IMR-90 (cell line): ENCODE measurements at regions not wholly inside any gene's neighbourhood (a gene's known extent, or its start where the extent isn't known, plus 50 kb on each side); places are given as distances from the start of the nearest gene placed in this dataset.

Source experiments
- ATAC-seq: fragments of 200-7000 bp; cut with Tn5 transposase; 2 replicates; pipeline ENCODE4 v1.9.1; 2020; ENCODE audit warnings: low read depth, mild to moderate bottlenecking, moderate library complexity
- BruUV-seq: library from RNA; stranded (reverse); fragments of 400-500 nt; replicated peaks from 2 replicates; lab custom pipeline; 2021; lab: Mats Ljungman, UMichigan
- CTCF ChIA-PET: fragments of 300-600 bp; formaldehyde crosslinking; extraction: SDS; loops from one replicate; lab custom pipeline; 2021; ENCODE audit warnings: antibody characterized with exemption; lab: Yijun Ruan, JAX
- POLR2A ChIA-PET: fragments of 300-600 bp; sonication (Branson Sonifier 250); formaldehyde crosslinking; loops from one replicate; lab custom pipeline; 2022; ENCODE audit warnings: antibody characterized with exemption; ENCODE audit not compliant: unreplicated experiment; lab: Charles Lee
- DNase-seq: peaks from one replicate; pipeline ENCODE4 v3.0.0; 2013
- H2AFZ ChIP-seq: replicated peaks from 2 replicates; pipeline ENCODE3; 2013; ENCODE audit warnings: low read length, mild to moderate bottlenecking; ENCODE audit not compliant: poor library complexity
- H2AK5ac ChIP-seq: 2 replicates; pipeline ENCODE4 v1.6.1; 2013; ENCODE audit warnings: low read depth, low read length, inconsistent platforms
- H2AK9ac ChIP-seq: replicated peaks from 2 replicates; pipeline ENCODE3; 2013; ENCODE audit warnings: mild to moderate bottlenecking, low read depth, low read length, moderate library complexity; ENCODE audit not compliant: poor library complexity
- H2BK120ac ChIP-seq: 2 replicates; pipeline ENCODE4 v1.6.1; 2013; ENCODE audit warnings: low read depth, low read length, inconsistent platforms
- H2BK15ac ChIP-seq: 3 replicates; pipeline ENCODE4 v1.6.1; 2013; ENCODE audit warnings: low read depth, low read length, inconsistent platforms
- H2BK20ac ChIP-seq: 2 replicates; pipeline ENCODE4 v1.6.1; 2013; ENCODE audit warnings: low read depth, mild to moderate bottlenecking, inconsistent platforms, low read length, moderate library complexity
- H2BK5ac ChIP-seq: 2 replicates; pipeline ENCODE4 v1.6.1; 2013; ENCODE audit warnings: mild to moderate bottlenecking, low read depth, low read length, inconsistent platforms; ENCODE audit not compliant: poor library complexity, severe bottlenecking
- H3K14ac ChIP-seq: replicated peaks from 2 replicates; pipeline ENCODE4 v1.6.1; 2013; ENCODE audit warnings: low read depth, low read length, inconsistent platforms
- H3K18ac ChIP-seq: 2 replicates; pipeline ENCODE4 v1.6.1; 2013; ENCODE audit warnings: low read depth, low read length, control low read depth
- H3K23ac ChIP-seq: 2 replicates; pipeline ENCODE4 v1.6.1; 2013; ENCODE audit warnings: low read depth, low read length, inconsistent platforms
- H3K27ac ChIP-seq: 2 replicates; pipeline ENCODE4 v1.5.1; 2013; ENCODE audit warnings: mild to moderate bottlenecking, control low read depth, low read length; ENCODE audit not compliant: insufficient read depth
- H3K27me3 ChIP-seq: 2 replicates; pipeline ENCODE4 v1.6.1; 2013; ENCODE audit warnings: low read length; ENCODE audit not compliant: control insufficient read depth, insufficient read depth
- H3K36me3 ChIP-seq: 2 replicates; pipeline ENCODE4 v1.6.1; 2013; ENCODE audit warnings: low read length, mixed read lengths; ENCODE audit not compliant: control insufficient read depth, insufficient read depth
- H3K4ac ChIP-seq: 2 replicates; pipeline ENCODE4 v1.6.1; 2013; ENCODE audit warnings: low read depth, low read length, inconsistent platforms
- H3K4me1 ChIP-seq: 2 replicates; pipeline ENCODE4 v1.6.1; 2013; ENCODE audit warnings: low read length, mixed read lengths; ENCODE audit not compliant: control insufficient read depth, insufficient read depth
- H3K4me2 ChIP-seq: 2 replicates; pipeline ENCODE4 v1.6.1; 2013; ENCODE audit warnings: low read depth, mild to moderate bottlenecking, control low read depth, low read length, moderate library complexity
- H3K4me3 ChIP-seq: 2 replicates; pipeline ENCODE4 v1.5.1; 2013; ENCODE audit warnings: low read depth, mild to moderate bottlenecking, control low read depth, low read length, moderate library complexity; ENCODE audit not compliant: insufficient read depth
- H3K56ac ChIP-seq: 2 replicates; pipeline ENCODE4 v1.6.1; 2013; ENCODE audit warnings: low read length, inconsistent platforms; ENCODE audit not compliant: insufficient read depth; ENCODE audit errors: extremely low read depth
- H3K79me1 ChIP-seq, 2 experiments: 2 replicates each; pipeline ENCODE4 v1.6.1; 2013; ENCODE audit warnings: low read length in 2 of 2, inconsistent platforms in 1 of 2, low read depth in 1 of 2
- H3K9ac ChIP-seq: 2 replicates; pipeline ENCODE4 v1.6.1; 2013; ENCODE audit warnings: low read depth, low read length, control low read depth
- H3K9me1 ChIP-seq: 2 replicates; pipeline ENCODE4 v1.6.1; 2013; ENCODE audit warnings: low read length, inconsistent platforms; ENCODE audit not compliant: insufficient read depth
- H3K9me3 ChIP-seq: 2 replicates; pipeline ENCODE4 v1.6.1; 2013; ENCODE audit warnings: low read length; ENCODE audit not compliant: control insufficient read depth, insufficient read depth
- H4K20me1 ChIP-seq: 2 replicates; pipeline ENCODE4 v1.6.1; 2013; ENCODE audit warnings: low read length, inconsistent platforms; ENCODE audit not compliant: insufficient read depth
- H4K5ac ChIP-seq: 2 replicates; pipeline ENCODE4 v1.6.1; 2013; ENCODE audit warnings: mild to moderate bottlenecking, low read depth, low read length, control low read depth
- H4K8ac ChIP-seq, 2 experiments: 2 replicates each; pipeline ENCODE4 v1.6.1; 2013; ENCODE audit warnings: low read depth in 2 of 2, low read length in 2 of 2, control low read depth in 1 of 2, inconsistent platforms in 1 of 2
- H4K91ac ChIP-seq: 2 replicates; pipeline ENCODE4 v1.6.1; 2013; ENCODE audit warnings: low read depth, low read length, inconsistent platforms; ENCODE audit not compliant: insufficient read depth
- MAZ ChIP-seq: IDR thresholded peaks from 2 replicates; pipeline ENCODE4 v1.6.1; 2012; ENCODE audit warnings: low read depth, mild to moderate bottlenecking, low read length, improper control_type of control experiment, moderate library complexity, borderline replicate concordance
- WGBS, 2 experiments: methylation state at CpG; one replicate each; pipeline versions ENCODE4 v1.1.5 to v1.1.7; 2013; ENCODE audit warnings: missing lambda C conversion rate in 2 of 2; ENCODE audit not compliant: insufficient read length in 1 of 2; ENCODE audit errors: extremely low coverage in 2 of 2; 5-methylcytosine and 5-hydroxymethylcytosine counted together
- dilution Hi-C: fragments of 300-500 bp; cut with HindIII; formaldehyde crosslinking; loops from one replicate; pipeline ENCODE4 v1.14.3; 2018; ENCODE audit warnings: low sequenced_read_pairs; ENCODE audit not compliant: unreplicated experiment
- in situ Hi-C: fragments of 300-500 bp; cut with MboI; formaldehyde crosslinking; loops from 3 replicates; pipeline ENCODE4 v1.14.3; 2019; ENCODE audit warnings: low sequenced_read_pairs, inconsistent platforms, mixed read lengths
- intact Hi-C: fragments of 100-400 bp; cut with micrococcal nuclease; formaldehyde crosslinking; loops from 2 replicates; pipeline ENCODE4 v1.10.0; 2022

GRCh38 chr19:29457413-29457812 is 68.4 kb upstream of the VSTM2B start:
- ChIA-PET POLR2A (no interaction called here), CTCF (no interaction called here)
- Histone ChIP-seq H3K9me3 (0 out of 2 replicates have a peak, but pooled peaks cover 2% of the 10 kb centered on the region), H3K9me1 (no peaks in the 10 kb centered on the region), H3K4me2 (no peak overlapping the region), H2AFZ (no peak overlapping the region), H2BK15ac (no peak overlapping the region), H3K4me1 (no peaks in the 10 kb centered on the region), H3K79me1 (no peaks in the 10 kb centered on the region), H3K4me3 (no peak overlapping the region), H3K9ac (no peak overlapping the region), H3K36me3 (no peaks in the 10 kb centered on the region), H4K91ac (no peak overlapping the region), H4K8ac (no peak overlapping the region), H2BK5ac (no peak overlapping the region), H2AK5ac (no peak overlapping the region), H3K56ac (no peak overlapping the region), H3K27ac (no peak overlapping the region), H3K18ac (no peak overlapping the region), H3K27me3 (no peaks in the 10 kb centered on the region), H2BK20ac (no peak overlapping the region), H2BK120ac (no peak overlapping the region), H4K5ac (no peak overlapping the region), H3K14ac (no peak overlapping the region), H3K4ac (no peak overlapping the region), H2AK9ac (no peak overlapping the region), H3K23ac (no peak overlapping the region), H4K20me1 (no peaks in the 10 kb centered on the region)
- no CpG with 5 or more reads among the region's 1 CpG for WGBS, 2 experiments
- ATAC-seq (no peak), DNase-seq (no peak)
- TF ChIP-seq MAZ = no peak
- dilution Hi-C loops = no loop called here
- intact Hi-C loops = no loop called here
- in situ Hi-C loops = no loop called here
- no TSS peak for BruUV-seq
